Liver (tissue), 8 donors: ENCODE measurements at regions not wholly inside any gene's neighbourhood (a gene's known extent, or its start where the extent isn't known, plus 50 kb on each side); places are given as distances from the start of the nearest gene placed in this dataset.

Experiments used
- DNase-seq: peaks from one replicate; pipeline ENCODE4 v3.0.0-alpha.2; 2017; ENCODE audit warnings: low spot score
- H3K27ac ChIP-seq, 2 donors: one replicate each; pipeline ENCODE4 v1.7.0; 2013; ENCODE audit warnings: inconsistent platforms in 2 of 2, low read length in 2 of 2, control low read depth in 1 of 2, low read depth in 1 of 2, mild to moderate bottlenecking in 1 of 2
- H3K27me3 ChIP-seq, 4 donors: one replicate each; pipeline versions ENCODE4 v1.6.1 to v1.7.0; 2013; ENCODE audit warnings: low read length in 3 of 4, inconsistent platforms in 1 of 4, mild to moderate bottlenecking in 1 of 4, moderate library complexity in 1 of 4; ENCODE audit not compliant: control insufficient read depth in 4 of 4, insufficient read depth in 4 of 4
- H3K36me3 ChIP-seq, 4 donors: one replicate each; pipeline versions ENCODE4 v1.6.1 to v1.7.0; 2013; ENCODE audit warnings: low read length in 3 of 4, mild to moderate bottlenecking in 3 of 4, low read depth in 1 of 4, moderate library complexity in 1 of 4; ENCODE audit not compliant: control insufficient read depth in 4 of 4, insufficient read depth in 3 of 4
- H3K4me1 ChIP-seq, 4 donors: one replicate each; pipeline versions ENCODE4 v1.6.1 to v1.7.0; 2013; ENCODE audit warnings: low read length in 3 of 4, mild to moderate bottlenecking in 3 of 4, moderate library complexity in 1 of 4; ENCODE audit not compliant: control insufficient read depth in 4 of 4, insufficient read depth in 4 of 4
- H3K4me3 ChIP-seq, 3 donors: one replicate each; pipeline versions ENCODE4 v1.6.1 to v1.7.0; 2013; ENCODE audit warnings: low read length in 3 of 3, control low read depth in 1 of 3, low read depth in 1 of 3, mild to moderate bottlenecking in 1 of 3
- H3K9ac ChIP-seq, 2 donors: one replicate each; pipeline ENCODE4 v1.7.0; 2013; ENCODE audit warnings: low read length in 2 of 2, mild to moderate bottlenecking in 2 of 2, moderate library complexity in 2 of 2, control low read depth in 1 of 2, low read depth in 1 of 2
- H3K9me3 ChIP-seq, 4 donors: one replicate each; pipeline versions ENCODE4 v1.6.1 to v1.7.0; 2013; ENCODE audit warnings: low read length in 3 of 4; ENCODE audit not compliant: control insufficient read depth in 4 of 4
- ATF3 ChIP-seq: IDR thresholded peaks from 2 replicates; pipeline ENCODE4 v1.6.1; 2016; ENCODE audit warnings: antibody characterized with exemption
- CTCF ChIP-seq: fragments of 150-350 bp; IDR thresholded peaks from 2 replicates; pipeline ENCODE4 v1.5.1; 2017; ENCODE audit warnings: improper control_type of control experiment, low read depth, low read length; ENCODE audit not compliant: missing input control
- EGR1 ChIP-seq, 2 donors: IDR thresholded peaks; 2 replicates each; pipeline ENCODE4 v1.6.1; 2016 to 2018; ENCODE audit warnings: antibody characterized with exemption in 2 of 2, low read depth in 2 of 2
- FOXA1 ChIP-seq: IDR thresholded peaks from 2 replicates; pipeline ENCODE4 v1.6.1; 2016; ENCODE audit warnings: antibody characterized with exemption
- GABPA ChIP-seq, 2 donors: IDR thresholded peaks in 1 of 2; conservative IDR thresholded peaks in 1 of 2; 2 replicates each; pipeline ENCODE4 v1.6.1; 2016; ENCODE audit warnings: antibody characterized with exemption in 2 of 2, mild to moderate bottlenecking in 1 of 2, moderate library complexity in 1 of 2
- HNF4A ChIP-seq, 2 donors: conservative IDR thresholded peaks; 2 replicates each; pipeline ENCODE4 v1.6.1; 2016; ENCODE audit warnings: antibody characterized with exemption in 2 of 2, mild to moderate bottlenecking in 2 of 2
- HNF4G ChIP-seq: IDR thresholded peaks from 2 replicates; pipeline ENCODE4 v1.6.1; 2016; ENCODE audit warnings: antibody characterized with exemption
- JUND ChIP-seq, 2 donors: IDR thresholded peaks; 2 replicates each; pipeline ENCODE4 v1.6.1; 2016; ENCODE audit warnings: antibody characterized with exemption in 2 of 2
- NR2F2 ChIP-seq: IDR thresholded peaks from 2 replicates; pipeline ENCODE4 v1.6.1; 2016; ENCODE audit warnings: antibody characterized with exemption
- RAD21 ChIP-seq, 2 donors: IDR thresholded peaks; 2 replicates each; pipeline ENCODE4 v1.6.1; 2016; ENCODE audit warnings: antibody characterized with exemption in 2 of 2, mild to moderate bottlenecking in 2 of 2
- REST ChIP-seq: IDR thresholded peaks from 2 replicates; pipeline ENCODE4 v1.6.1; 2016; ENCODE audit warnings: antibody characterized with exemption, mild to moderate bottlenecking
- RXRA ChIP-seq, 2 donors: IDR thresholded peaks; 2 replicates each; pipeline ENCODE4 v1.6.1; 2017 to 2018; ENCODE audit warnings: antibody characterized with exemption in 2 of 2, mild to moderate bottlenecking in 1 of 2
- SP1 ChIP-seq: IDR thresholded peaks from 2 replicates; pipeline ENCODE4 v1.6.1; 2018; ENCODE audit warnings: antibody characterized with exemption, mild to moderate bottlenecking
- TAF1 ChIP-seq: conservative IDR thresholded peaks from 2 replicates; pipeline ENCODE4 v1.6.1; 2016; ENCODE audit warnings: antibody characterized with exemption, mild to moderate bottlenecking
- YY1 ChIP-seq: IDR thresholded peaks from 2 replicates; pipeline ENCODE4 v1.6.1; 2016; ENCODE audit warnings: antibody characterized with exemption, mild to moderate bottlenecking
- ZBTB33 ChIP-seq: IDR thresholded peaks from 2 replicates; pipeline ENCODE4 v1.6.1; 2016; ENCODE audit warnings: antibody characterized with exemption
- WGBS: extraction: QIAGEN DNeasy Blood & Tissue Kit; methylation state at CpG from one replicate; pipeline ENCODE4 v1.1.7; 2013; 5-methylcytosine and 5-hydroxymethylcytosine counted together
- donor health status: healthy.
- donor health status: healthy.
- donor health status: healthy.
- donor health status: healthy.
- donor health status: healthy.

- TF ChIP-seq EGR1 (IDR thresholded peaks at IDR 0.05; ENCODE audit: low read depth in 2 of 2) (no peak), SP1 (no peak), GABPA (IDR thresholded peaks at IDR 0.05 in 1 of 2, conservative IDR thresholded peaks at IDR 0.05 in 1 of 2) (no peak), ZBTB33 (no peak)
Observed at GRCh38 chr11:42234451-42234951, 775.0 kb upstream of the LRRC4C start (continued).

GRCh38 chr11:42237701-42238235 is 778.3 kb upstream of the LRRC4C start:
- TF ChIP-seq RAD21 (IDR thresholded peaks at IDR 0.05), result no peak
- TF ChIP-seq EGR1 (IDR thresholded peaks at IDR 0.05; ENCODE audit: low read depth in 2 of 2), result no peak
- TF ChIP-seq SP1, result no peak
- TF ChIP-seq YY1, result no peak
- TF ChIP-seq FOXA1, result no peak
- no peak for TF ChIP-seq NR2F2
- Histone ChIP-seq H3K4me1 (no peaks in the 10 kb centered on the region), H3K36me3 (no peaks in the 10 kb centered on the region), H3K4me3 (no peak overlapping the region), H3K9ac (no peak overlapping the region), H3K27ac (no peak overlapping the region), H3K9me3 (no peaks in the 10 kb centered on the region), H3K27me3 (no peaks in the 10 kb centered on the region)
- no peak for DNase-seq
- 73% methylated on average over 4 of the region's 4 CpGs for WGBS

- Histone ChIP-seq H3K27me3 (no peaks in the 10 kb centered on the region), H3K27ac (no peak overlapping the region), H3K36me3 (no peaks in the 10 kb centered on the region), H3K9me3 (no peaks in the 10 kb centered on the region), H3K4me1 (no peaks in the 10 kb centered on the region), H3K9ac (no peak overlapping the region), H3K4me3 (no peak overlapping the region)
- no peak for TF ChIP-seq TAF1
- TF ChIP-seq HNF4A (conservative IDR thresholded peaks at IDR 0.05), result no peak
- TF ChIP-seq NR2F2, result no peak
- DNase-seq, result no peak
- WGBS, result 66% methylated on average over 5 of the region's 5 CpGs
Observed at GRCh38 chr11:42239188-42239587, 779.7 kb upstream of the LRRC4C start.

GRCh38 chr11:42243385-42243784 is 783.9 kb upstream of the LRRC4C start:
- 50% methylated on average over 2 of the region's 2 CpGs for WGBS
- Histone ChIP-seq H3K9ac (no peak overlapping the region), H3K9me3 (no peaks in the 10 kb centered on the region), H3K27ac (no peak overlapping the region), H3K4me1 (no peaks in the 10 kb centered on the region), H3K27me3 (no peaks in the 10 kb centered on the region), H3K36me3 (no peaks in the 10 kb centered on the region), H3K4me3 (no peak overlapping the region)
- no peak for DNase-seq
- TF ChIP-seq CTCF (no peak), HNF4G (no peak), YY1 (no peak), RXRA (IDR thresholded peaks at IDR 0.05) (no peak), SP1 (no peak), NR2F2 (no peak), REST (no peak), ZBTB33 (no peak), FOXA1 (no peak), EGR1 (IDR thresholded peaks at IDR 0.05; ENCODE audit: low read depth in 2 of 2) (no peak), TAF1 (no peak), GABPA (IDR thresholded peaks at IDR 0.05 in 1 of 2, conservative IDR thresholded peaks at IDR 0.05 in 1 of 2) (no peak), ATF3 (no peak), JUND (IDR thresholded peaks at IDR 0.05) (no peak)
